NB4 (cell line): ENCODE measurements at regions not wholly inside any gene's neighbourhood (a gene's known extent, or its start where the extent isn't known, plus 50 kb on each side); places are given as distances from the start of the nearest gene placed in this dataset.

Experiments
- DNase-seq: peaks from one replicate; pipeline ENCODE4 v3.0.0; 2010; ENCODE audit warnings: low read depth
- H3K4me3 ChIP-seq: one replicate; pipeline ENCODE4 v1.5.1; 2011; ENCODE audit warnings: mild to moderate bottlenecking, low read depth, low read length, moderate library complexity
- CTCF ChIP-seq: IDR thresholded peaks from one replicate; pipeline ENCODE4 v1.5.1; 2012; ENCODE audit warnings: low read depth, low read length
- MAX ChIP-seq: IDR thresholded peaks from 2 replicates; pipeline ENCODE4 v1.6.1; 2011; ENCODE audit warnings: low read depth, low read length
- MYC ChIP-seq: IDR thresholded peaks from 2 replicates; pipeline ENCODE4 v1.6.1; 2011; ENCODE audit warnings: low read depth, low read length
- POLR2A ChIP-seq: IDR thresholded peaks from 2 replicates; pipeline ENCODE4 v1.6.1; 2011; ENCODE audit warnings: mild to moderate bottlenecking; ENCODE audit not compliant: insufficient read length; ENCODE audit errors: extremely low read depth

GRCh38 chr11:116117331-116118137 is 613.3 kb upstream of the CADM1 start:
- H3K4me3 ChIP-seq, result no peak overlapping the region
- TF ChIP-seq MAX (no peak), CTCF (no peak), POLR2A (no peak), MYC (no peak)
- DNase-seq, result no peak

- no peak overlapping the region for H3K4me3 ChIP-seq
- no peak for TF ChIP-seq MYC
- no peak for TF ChIP-seq MAX
- no peak for TF ChIP-seq POLR2A
- no peak for TF ChIP-seq CTCF
- no peak for DNase-seq
Measured at GRCh38 chr11:116115801-116116200, 611.6 kb upstream of the CADM1 start.

- TF ChIP-seq MYC (no peak), CTCF (no peak), MAX (no peak), POLR2A (no peak)
- DNase-seq, result no peak
- H3K4me3 ChIP-seq, result no peak overlapping the region
Measured at GRCh38 chr11:116114198-116114651, 610.0 kb upstream of the CADM1 start.

- TF ChIP-seq MYC (no peak), MAX (no peak), CTCF (no peak), POLR2A (no peak)
- H3K4me3 ChIP-seq, result no peak overlapping the region
- no peak for DNase-seq
Measured at GRCh38 chr11:116112087-116112935, 608.1 kb upstream of the CADM1 start.

- no peak overlapping the region for H3K4me3 ChIP-seq
- no peak for DNase-seq
- TF ChIP-seq MYC (no peak), POLR2A (no peak), MAX (no peak), CTCF (no peak)
Measured at GRCh38 chr11:116111546-116111945, 607.3 kb upstream of the CADM1 start.
